Glutamatergic neuron (in vitro differentiated cells): ENCODE measurements at regions not wholly inside any gene's neighbourhood (a gene's known extent, or its start where the extent isn't known, plus 50 kb on each side); places are given as distances from the start of the nearest gene placed in this dataset.

ENCODE experiments used
- DNase-seq: peaks from one replicate; pipeline ENCODE4 v3.0.0; 2022
- H3K27ac Mint-ChIP-seq: one replicate; pipeline ENCODE4 v1.8.0; 2020; ENCODE audit warnings: mild to moderate bottlenecking, mixed read lengths, inconsistent platforms; ENCODE audit not compliant: unreplicated experiment
- H3K27me3 Mint-ChIP-seq: one replicate; pipeline ENCODE4 v1.8.0; 2020; ENCODE audit warnings: mild to moderate bottlenecking, moderate library complexity, mixed read lengths, inconsistent platforms; ENCODE audit not compliant: unreplicated experiment
- H3K36me3 Mint-ChIP-seq: one replicate; pipeline ENCODE4 v1.8.0; 2020; ENCODE audit warnings: mild to moderate bottlenecking, mixed read lengths, inconsistent platforms; ENCODE audit not compliant: unreplicated experiment
- H3K4me1 Mint-ChIP-seq: one replicate; pipeline ENCODE4 v1.8.0; 2020; ENCODE audit warnings: mild to moderate bottlenecking, low read depth, mixed read lengths, inconsistent platforms; ENCODE audit not compliant: unreplicated experiment
- H3K4me3 Mint-ChIP-seq: one replicate; pipeline ENCODE4 v1.8.0; 2020; ENCODE audit warnings: mild to moderate bottlenecking, mixed read lengths, inconsistent platforms; ENCODE audit not compliant: unreplicated experiment
- H3K9me3 Mint-ChIP-seq: one replicate; pipeline ENCODE4 v1.8.0; 2020; ENCODE audit warnings: mild to moderate bottlenecking, moderate library complexity, mixed read lengths, inconsistent platforms; ENCODE audit not compliant: unreplicated experiment
- TF ChIP-seq, protein P1 (sequence below): fragments of 200-600 bp; sonication (generic); IDR thresholded peaks from one replicate; pipeline ENCODE4 v1.5.0; 2021; ENCODE audit not compliant: partially characterized antibody, unreplicated experiment

DNA sequence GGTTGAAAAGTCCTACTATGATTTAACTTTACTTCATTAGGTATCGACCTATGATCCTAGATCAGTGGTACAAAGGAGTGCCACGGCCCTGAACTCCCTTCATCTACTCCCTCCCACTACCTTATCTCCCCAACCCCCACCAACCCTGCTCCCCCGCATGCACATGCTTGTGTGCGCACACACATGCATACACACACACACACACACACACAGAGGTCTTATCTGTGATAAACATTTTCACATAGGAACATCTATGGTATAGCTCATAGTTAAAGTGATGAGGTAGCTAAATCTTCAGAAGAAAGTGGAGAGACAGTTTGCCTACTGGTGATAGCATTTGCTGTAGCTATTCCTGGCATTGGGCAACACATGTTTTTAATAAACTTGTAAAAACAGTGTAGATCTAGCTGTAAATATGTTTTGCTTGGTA, 471.3 kb downstream of the ZEB2 start:
- Mint-ChIP-seq H3K27ac (no peak overlapping the region), H3K4me1 (no peaks in the 10 kb centered on the region), H3K36me3 (no peaks in the 10 kb centered on the region), H3K4me3 (no peak overlapping the region), H3K27me3 (no peaks in the 10 kb centered on the region), H3K9me3 (peaks cover 2% of the 10 kb centered on the region)
- TF ChIP-seq, protein P1, sequence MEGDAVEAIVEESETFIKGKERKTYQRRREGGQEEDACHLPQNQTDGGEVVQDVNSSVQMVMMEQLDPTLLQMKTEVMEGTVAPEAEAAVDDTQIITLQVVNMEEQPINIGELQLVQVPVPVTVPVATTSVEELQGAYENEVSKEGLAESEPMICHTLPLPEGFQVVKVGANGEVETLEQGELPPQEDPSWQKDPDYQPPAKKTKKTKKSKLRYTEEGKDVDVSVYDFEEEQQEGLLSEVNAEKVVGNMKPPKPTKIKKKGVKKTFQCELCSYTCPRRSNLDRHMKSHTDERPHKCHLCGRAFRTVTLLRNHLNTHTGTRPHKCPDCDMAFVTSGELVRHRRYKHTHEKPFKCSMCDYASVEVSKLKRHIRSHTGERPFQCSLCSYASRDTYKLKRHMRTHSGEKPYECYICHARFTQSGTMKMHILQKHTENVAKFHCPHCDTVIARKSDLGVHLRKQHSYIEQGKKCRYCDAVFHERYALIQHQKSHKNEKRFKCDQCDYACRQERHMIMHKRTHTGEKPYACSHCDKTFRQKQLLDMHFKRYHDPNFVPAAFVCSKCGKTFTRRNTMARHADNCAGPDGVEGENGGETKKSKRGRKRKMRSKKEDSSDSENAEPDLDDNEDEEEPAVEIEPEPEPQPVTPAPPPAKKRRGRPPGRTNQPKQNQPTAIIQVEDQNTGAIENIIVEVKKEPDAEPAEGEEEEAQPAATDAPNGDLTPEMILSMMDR = no peak
- DNase-seq = no peak

DNA sequence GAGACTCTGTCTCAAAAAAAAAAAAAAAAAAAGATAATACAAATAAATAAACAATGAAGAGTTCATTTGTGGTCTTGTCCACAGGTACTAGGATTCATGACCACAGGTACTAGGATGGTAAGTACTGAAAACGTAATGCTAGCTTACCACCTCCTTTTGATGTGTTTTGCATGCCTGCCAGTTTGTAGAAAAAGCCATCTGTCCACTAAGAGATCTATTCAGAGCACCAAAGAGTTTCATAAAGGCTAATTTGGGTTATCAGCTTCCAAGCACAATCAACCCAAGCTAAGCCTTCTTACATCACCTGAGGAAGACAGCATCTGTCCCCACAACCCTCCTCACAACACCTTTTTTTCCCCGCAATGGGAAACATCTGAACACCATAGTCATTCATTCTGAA, 477.2 kb downstream of the ZEB2 start:
- H3K4me1 Mint-ChIP-seq = peaks cover 3% of the 10 kb centered on the region
- TF ChIP-seq, protein P1 = no peak
- H3K27me3 Mint-ChIP-seq = no peaks in the 10 kb centered on the region
- H3K4me3 Mint-ChIP-seq = no peak overlapping the region
- H3K27ac Mint-ChIP-seq = no peak overlapping the region
- H3K36me3 Mint-ChIP-seq = no peaks in the 10 kb centered on the region
- no peak for DNase-seq
- H3K9me3 Mint-ChIP-seq = peaks cover 2% of the 10 kb centered on the region

DNA sequence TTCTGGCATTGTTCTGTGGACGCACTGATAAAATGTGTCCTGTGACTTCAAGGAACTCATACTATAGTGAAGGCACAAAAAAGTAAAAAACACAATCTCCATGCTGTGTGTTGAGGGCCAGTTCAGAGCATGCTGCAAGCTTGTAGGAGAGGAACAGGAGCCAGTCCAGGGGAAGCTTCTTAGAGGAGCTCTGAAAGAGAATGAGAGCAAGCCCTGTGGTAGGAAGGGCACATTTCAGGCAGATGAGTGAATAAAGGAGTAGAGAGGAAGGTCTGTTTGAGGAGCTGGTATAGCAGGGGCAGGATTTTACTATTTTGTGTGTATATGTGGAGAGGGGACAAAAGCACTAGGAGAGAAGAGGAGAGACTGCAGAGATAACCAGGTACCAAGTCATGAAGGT, 478.3 kb downstream of the ZEB2 start:
- DNase-seq = no peak
- peaks cover 2% of the 10 kb centered on the region for H3K9me3 Mint-ChIP-seq
- H3K4me3 Mint-ChIP-seq = no peak overlapping the region
- peaks cover 3% of the 10 kb centered on the region for H3K4me1 Mint-ChIP-seq
- no peaks in the 10 kb centered on the region for H3K36me3 Mint-ChIP-seq
- TF ChIP-seq, protein P1 = no peak
- H3K27me3 Mint-ChIP-seq = no peaks in the 10 kb centered on the region
- H3K27ac Mint-ChIP-seq = no peak overlapping the region

DNA sequence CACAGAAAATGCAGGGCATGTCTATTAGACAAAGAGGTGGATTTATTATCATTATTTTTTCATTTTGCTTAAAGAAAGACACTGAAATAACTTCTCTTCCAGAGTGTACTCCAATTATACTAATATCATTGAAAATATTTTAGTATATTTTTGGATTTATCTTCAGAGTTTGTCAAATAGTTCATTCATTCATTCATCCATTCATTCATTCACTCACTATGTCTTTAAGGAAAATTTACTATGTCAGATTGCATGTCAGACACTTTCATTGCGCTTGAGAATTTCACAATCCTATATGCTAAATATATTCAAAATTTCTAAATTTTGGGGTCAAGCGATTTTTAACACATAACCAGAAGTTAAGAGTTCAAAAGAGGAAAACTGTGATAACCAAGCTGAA, 479.1 kb downstream of the ZEB2 start:
- DNase-seq = no peak
- Mint-ChIP-seq H3K27ac (no peak overlapping the region), H3K9me3 (peaks cover 2% of the 10 kb centered on the region), H3K4me3 (no peak overlapping the region), H3K36me3 (no peaks in the 10 kb centered on the region), H3K27me3 (no peaks in the 10 kb centered on the region), H3K4me1 (peaks cover 3% of the 10 kb centered on the region)
- TF ChIP-seq, protein P1 = no peak

DNA sequence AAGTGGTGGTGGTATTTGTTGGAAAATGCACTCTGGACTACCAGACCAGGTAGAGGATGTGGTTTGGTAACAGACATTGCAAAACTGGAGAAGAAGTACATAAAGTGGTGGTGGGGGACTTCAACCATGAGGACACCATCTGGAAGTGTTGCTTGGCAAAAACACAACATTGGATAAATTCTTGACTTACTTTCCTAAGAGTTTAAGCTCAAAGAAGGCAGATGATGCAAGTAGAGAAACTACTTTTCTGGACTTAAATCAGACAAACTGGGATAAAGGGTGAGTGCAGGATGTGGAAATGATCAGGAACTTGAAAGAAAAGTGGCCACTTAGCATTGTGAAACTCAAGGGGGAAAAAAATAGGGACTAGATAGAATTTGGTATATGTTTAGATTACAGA, 487.4 kb downstream of the ZEB2 start:
- Mint-ChIP-seq H3K4me1 (no peaks in the 10 kb centered on the region), H3K36me3 (no peaks in the 10 kb centered on the region), H3K9me3 (no peaks in the 10 kb centered on the region), H3K27me3 (no peaks in the 10 kb centered on the region), H3K27ac (no peak overlapping the region), H3K4me3 (no peak overlapping the region)
- TF ChIP-seq, protein P1 = no peak
- DNase-seq = no peak
